GM13977 (cell line): ENCODE measurements at regions not wholly inside any gene's neighbourhood (a gene's known extent, or its start where the extent isn't known, plus 50 kb on each side); places are given as distances from the start of the nearest gene placed in this dataset.

Source experiments
- DNase-seq: peaks from one replicate; pipeline ENCODE4 v3.0.0; 2012; ENCODE audit warnings: low spot score
- in situ Hi-C: fragments of 300-500 bp; cut with MboI; formaldehyde crosslinking; loops from one replicate; pipeline ENCODE4 v1.12.0; 2022; ENCODE audit warnings: low sequenced_read_pairs, low pct_unique_long_range_greater_than_20kb, mixed read lengths, inconsistent platforms; ENCODE audit not compliant: unreplicated experiment
- TF ChIP-seq, protein P1 (sequence below): IDR thresholded peaks from 2 replicates; pipeline ENCODE4 v1.5.1; 2012; ENCODE audit warnings: mild to moderate bottlenecking, control low read depth; ENCODE audit not compliant: insufficient read depth; ENCODE audit errors: extremely low read depth, missing control alignments

DNA sequence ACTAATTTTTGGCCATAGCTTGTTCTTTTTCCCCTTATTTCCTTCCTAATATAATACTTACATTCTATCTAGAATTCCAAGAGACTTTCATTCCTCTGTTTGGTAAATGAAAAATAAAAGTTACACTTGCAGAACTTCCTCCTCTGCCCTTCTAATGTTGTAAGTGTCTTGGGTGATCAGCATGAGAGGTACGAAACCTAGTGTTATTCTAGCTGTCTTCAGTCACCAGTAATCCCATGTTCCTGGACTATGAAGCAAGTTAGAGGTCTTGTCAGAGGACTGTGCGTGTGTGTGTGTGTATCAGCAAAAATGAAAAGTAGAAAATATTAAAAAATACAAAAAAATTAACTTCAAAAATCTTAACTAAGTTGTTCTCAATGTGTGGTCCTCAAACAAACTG, 307.0 kb downstream of the SPRY2 start:
- in situ Hi-C loops: no loop called here
- DNase-seq: no peak
- TF ChIP-seq, protein P1, sequence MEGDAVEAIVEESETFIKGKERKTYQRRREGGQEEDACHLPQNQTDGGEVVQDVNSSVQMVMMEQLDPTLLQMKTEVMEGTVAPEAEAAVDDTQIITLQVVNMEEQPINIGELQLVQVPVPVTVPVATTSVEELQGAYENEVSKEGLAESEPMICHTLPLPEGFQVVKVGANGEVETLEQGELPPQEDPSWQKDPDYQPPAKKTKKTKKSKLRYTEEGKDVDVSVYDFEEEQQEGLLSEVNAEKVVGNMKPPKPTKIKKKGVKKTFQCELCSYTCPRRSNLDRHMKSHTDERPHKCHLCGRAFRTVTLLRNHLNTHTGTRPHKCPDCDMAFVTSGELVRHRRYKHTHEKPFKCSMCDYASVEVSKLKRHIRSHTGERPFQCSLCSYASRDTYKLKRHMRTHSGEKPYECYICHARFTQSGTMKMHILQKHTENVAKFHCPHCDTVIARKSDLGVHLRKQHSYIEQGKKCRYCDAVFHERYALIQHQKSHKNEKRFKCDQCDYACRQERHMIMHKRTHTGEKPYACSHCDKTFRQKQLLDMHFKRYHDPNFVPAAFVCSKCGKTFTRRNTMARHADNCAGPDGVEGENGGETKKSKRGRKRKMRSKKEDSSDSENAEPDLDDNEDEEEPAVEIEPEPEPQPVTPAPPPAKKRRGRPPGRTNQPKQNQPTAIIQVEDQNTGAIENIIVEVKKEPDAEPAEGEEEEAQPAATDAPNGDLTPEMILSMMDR: no peak

DNA sequence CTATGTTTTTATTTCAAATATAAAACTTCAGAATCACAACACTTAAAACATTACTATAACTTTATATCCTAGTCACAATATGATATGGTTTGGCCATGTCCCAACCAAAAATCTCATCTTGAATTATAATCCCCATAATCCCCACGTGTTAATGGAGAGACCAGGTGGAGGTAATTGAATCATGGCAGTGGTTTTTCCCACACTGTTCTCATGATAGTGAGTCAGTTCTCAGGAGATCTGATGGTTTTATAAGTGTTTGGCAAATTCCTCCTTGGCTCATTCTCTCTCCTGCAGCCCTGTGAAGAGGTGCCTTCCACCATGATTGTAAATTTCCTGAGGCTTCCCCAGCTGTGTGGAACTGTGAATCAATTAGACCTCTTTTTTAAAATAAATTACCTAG, 307.6 kb downstream of the SPRY2 start:
- in situ Hi-C loops: no loop called here
- TF ChIP-seq, protein P1: no peak

DNA sequence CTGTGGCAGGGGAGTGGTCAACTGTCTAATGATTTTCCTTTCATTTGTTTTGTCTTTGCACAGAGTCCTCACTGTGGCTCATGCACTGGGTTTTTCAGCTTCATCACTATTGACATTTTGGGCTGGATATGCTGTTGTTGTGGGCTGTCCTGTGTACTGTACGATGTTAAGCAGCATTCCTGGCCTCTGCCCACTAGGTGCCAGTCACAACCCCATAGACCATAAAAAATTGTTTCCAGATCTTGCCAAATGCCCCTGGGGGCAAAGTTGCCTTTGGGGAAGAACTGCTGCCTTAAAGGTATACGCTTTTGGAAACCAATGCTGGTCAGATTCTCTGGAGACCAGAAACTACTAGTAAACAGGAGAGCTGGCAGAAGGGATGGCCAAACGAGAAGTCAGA, 310.4 kb downstream of the SPRY2 start:
- TF ChIP-seq, protein P1: peak; percentile 9
- in situ Hi-C loops: no loop called here
- no peak for DNase-seq

More for the DNA sequence above, 307.6 kb downstream of the SPRY2 start:
- DNase-seq: no peak

DNA sequence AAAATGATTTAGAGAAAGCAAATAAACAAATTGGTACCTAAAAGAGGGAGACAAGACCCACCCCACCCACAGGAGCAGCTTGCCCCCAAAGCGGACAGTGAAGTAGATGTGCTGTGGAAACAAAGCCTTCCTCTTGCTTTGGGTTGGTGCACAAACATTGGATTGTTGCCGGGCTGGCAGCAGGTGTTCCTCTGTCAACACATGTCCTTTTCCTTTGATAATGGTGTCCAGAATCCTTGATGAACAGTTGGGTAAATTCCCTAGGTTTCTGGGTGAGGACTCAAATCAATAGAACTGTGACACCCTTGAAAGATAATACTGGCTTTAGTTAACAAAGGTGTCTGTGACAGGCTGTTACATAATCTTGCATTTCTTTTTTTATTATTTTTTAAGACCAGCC, 311.8 kb downstream of the SPRY2 start:
- TF ChIP-seq, protein P1: no peak

DNA sequence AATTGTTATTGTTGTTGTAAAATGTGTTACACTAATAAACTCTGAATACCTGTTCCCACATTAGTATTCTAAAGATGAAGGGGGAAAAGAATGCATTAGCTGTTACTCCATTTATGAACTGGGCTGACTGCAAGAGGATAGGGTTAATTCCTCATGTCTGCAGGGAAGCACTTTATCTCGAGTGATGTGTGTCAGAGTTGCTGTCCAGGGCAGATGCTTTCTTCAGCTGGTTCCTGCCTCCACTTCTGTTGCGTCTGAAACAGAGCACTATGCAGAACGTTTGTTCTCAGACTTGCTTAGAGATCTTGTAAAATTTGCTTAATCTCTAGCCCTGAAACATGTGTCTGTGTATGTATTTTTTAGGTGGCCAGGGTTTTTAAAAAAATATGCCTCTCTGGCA, 318.8 kb downstream of the SPRY2 start:
- in situ Hi-C loops: no loop called here
- DNase-seq: no peak
- TF ChIP-seq, protein P1: no peak

More for the DNA sequence above, 311.8 kb downstream of the SPRY2 start:
- in situ Hi-C loops: no loop called here
- DNase-seq: no peak

DNA sequence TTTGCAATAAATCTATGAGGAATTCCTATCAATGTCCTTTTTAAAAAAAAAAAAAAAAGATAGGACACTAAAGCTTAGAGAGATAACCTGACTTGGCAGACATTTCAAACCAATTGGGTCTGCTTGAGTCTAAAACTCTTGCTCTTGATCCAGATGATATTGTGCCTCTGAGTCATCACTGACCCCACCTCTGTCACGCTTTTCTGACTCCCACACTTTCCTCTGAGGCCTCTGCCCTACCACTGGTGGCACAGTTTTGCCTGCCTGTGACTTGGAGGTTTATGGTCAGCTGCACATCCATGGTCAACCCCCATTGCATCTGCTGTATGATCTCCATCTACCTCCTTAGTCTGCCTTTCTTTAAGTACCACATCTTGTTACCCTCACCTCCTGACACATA, 328.7 kb downstream of the SPRY2 start:
- TF ChIP-seq, protein P1: no peak
- in situ Hi-C loops: no loop called here
- DNase-seq: no peak
